ENCODE measurements at regions not wholly inside any gene's neighbourhood (a gene's known extent, or its start where the extent isn't known, plus 50 kb on each side); places are given as distances from the start of the nearest gene placed in this dataset.

DNA sequence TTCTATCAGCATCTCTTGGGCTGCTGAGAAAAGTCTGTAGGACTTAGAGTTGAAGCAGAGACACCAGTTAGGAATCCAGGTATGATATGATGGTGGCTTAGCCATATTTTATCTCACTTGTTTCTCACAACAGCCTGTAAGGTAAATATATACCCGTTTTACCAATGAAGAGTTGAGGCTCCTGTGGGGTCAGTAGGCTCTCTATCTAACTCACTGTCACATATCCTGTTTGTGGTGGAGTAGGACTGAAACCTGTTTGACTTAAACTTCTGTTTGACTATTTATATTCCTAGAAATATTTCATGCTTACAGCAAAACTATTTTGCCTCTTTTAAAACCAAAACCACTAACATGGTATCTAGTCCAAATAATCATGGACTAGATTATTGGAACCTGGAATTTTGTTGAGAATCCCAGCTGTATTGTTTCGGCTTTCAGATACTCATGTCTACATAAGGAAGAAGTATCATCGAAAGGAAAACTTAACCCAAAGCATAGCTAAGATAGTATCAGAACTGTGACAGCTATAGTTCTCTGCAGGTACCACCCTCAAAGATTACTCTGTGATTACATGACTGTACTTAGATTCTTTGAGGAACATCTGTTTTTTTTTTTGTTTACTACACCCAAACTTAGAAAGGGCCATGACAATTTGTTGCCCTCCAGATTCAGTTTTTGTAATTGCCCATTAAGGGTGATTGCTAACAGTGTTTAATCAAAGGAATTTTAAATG lies 216.1 kb upstream of the THUMPD2 start:
- TF ChIP-seq, protein P1, sequence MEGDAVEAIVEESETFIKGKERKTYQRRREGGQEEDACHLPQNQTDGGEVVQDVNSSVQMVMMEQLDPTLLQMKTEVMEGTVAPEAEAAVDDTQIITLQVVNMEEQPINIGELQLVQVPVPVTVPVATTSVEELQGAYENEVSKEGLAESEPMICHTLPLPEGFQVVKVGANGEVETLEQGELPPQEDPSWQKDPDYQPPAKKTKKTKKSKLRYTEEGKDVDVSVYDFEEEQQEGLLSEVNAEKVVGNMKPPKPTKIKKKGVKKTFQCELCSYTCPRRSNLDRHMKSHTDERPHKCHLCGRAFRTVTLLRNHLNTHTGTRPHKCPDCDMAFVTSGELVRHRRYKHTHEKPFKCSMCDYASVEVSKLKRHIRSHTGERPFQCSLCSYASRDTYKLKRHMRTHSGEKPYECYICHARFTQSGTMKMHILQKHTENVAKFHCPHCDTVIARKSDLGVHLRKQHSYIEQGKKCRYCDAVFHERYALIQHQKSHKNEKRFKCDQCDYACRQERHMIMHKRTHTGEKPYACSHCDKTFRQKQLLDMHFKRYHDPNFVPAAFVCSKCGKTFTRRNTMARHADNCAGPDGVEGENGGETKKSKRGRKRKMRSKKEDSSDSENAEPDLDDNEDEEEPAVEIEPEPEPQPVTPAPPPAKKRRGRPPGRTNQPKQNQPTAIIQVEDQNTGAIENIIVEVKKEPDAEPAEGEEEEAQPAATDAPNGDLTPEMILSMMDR (IDR thresholded peaks at IDR 0.05): no peak
- no peak for TF ChIP-seq POLR2A (IDR thresholded peaks at IDR 0.05)
